Ovary (tissue), 3 donors: ENCODE measurements at regions not wholly inside any gene's neighbourhood (a gene's known extent, or its start where the extent isn't known, plus 50 kb on each side); places are given as distances from the start of the nearest gene placed in this dataset.

Experiments
- CTCF ChIP-seq, 3 donors: fragments of 450-650 bp in 2 of 3; fragments of 200-600 bp in 1 of 3; IDR thresholded peaks; one replicate each; pipeline versions ENCODE4 v1.5.1 to v1.8.0; 2016 to 2022; ENCODE audit warnings: antibody characterized with exemption in 3 of 3, mild to moderate bottlenecking in 1 of 3
- EP300 ChIP-seq: sonication (generic); formaldehyde crosslinking; IDR thresholded peaks from one replicate; pipeline ENCODE4 v1.6.1; 2017; ENCODE audit warnings: antibody characterized with exemption
- POLR2A ChIP-seq: fragments of 450-650 bp; IDR thresholded peaks from one replicate; pipeline ENCODE4 v1.6.1; 2017; ENCODE audit warnings: antibody characterized with exemption, mild to moderate bottlenecking, moderate library complexity
- donor health status: DM: no; HTN: no; CAD: no.

- TF ChIP-seq POLR2A (no peak), CTCF (IDR thresholded peaks at IDR 0.05) (no peak), EP300 (no peak)
Observed at GRCh38 chr5:35342664-35343063, 112.4 kb upstream of the PRLR start.
